ENCODE measurements at regions not wholly inside any gene's neighbourhood (a gene's known extent, or its start where the extent isn't known, plus 50 kb on each side); places are given as distances from the start of the nearest gene placed in this dataset.

DNA sequence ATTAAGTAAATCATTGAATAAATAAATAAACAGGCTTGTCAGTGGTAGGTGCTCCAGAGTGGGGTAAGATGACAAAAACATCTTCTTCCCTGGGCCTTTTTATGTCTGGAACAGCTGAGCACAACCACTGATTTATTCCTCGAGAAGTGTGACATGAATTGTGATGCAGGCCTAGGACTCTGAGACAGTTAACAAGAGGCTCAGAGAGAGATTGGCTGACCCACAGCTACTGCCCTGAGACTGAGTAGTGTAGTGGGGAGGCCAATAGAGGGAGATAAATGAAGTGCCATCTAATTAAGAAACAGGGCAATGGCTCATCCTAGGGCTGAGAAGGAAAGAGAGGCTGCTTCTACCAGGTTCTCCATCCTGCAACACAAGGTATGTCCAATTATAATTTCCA lies 369.3 kb upstream of the TRPC7 start:
- no peak for TF ChIP-seq CTCF (IDR thresholded peaks at IDR 0.05)
- TF ChIP-seq POLR2A (IDR thresholded peaks at IDR 0.05) = no peak

Measured in Peyer's patch (tissue), 4 donors.